Suprapubic skin (tissue), 4 donors: ENCODE measurements at regions not wholly inside any gene's neighbourhood (a gene's known extent, or its start where the extent isn't known, plus 50 kb on each side); places are given as distances from the start of the nearest gene placed in this dataset.

Source experiments
- DNase-seq, 2 donors: peaks; one replicate each; pipeline ENCODE4 v3.0.0-alpha.2; 2019; ENCODE audit warnings: low spot score in 2 of 2
- H3K27ac ChIP-seq: fragments of 200-600 bp; sonication (generic); one replicate; pipeline ENCODE4 v1.5.1; 2019
- H3K27me3 ChIP-seq: fragments of 200-600 bp; sonication (generic); one replicate; pipeline ENCODE4 v1.5.1; 2019
- H3K36me3 ChIP-seq: fragments of 200-600 bp; sonication (generic); one replicate; pipeline ENCODE4 v1.5.1; 2019
- H3K4me1 ChIP-seq: fragments of 200-600 bp; sonication (generic); one replicate; pipeline ENCODE4 v1.5.1; 2019
- H3K4me3 ChIP-seq: fragments of 200-600 bp; sonication (generic); one replicate; pipeline ENCODE4 v1.5.1; 2019; ENCODE audit warnings: mild to moderate bottlenecking
- H3K9me3 ChIP-seq: fragments of 200-600 bp; sonication (generic); one replicate; pipeline ENCODE4 v1.5.1; 2019
- EP300 ChIP-seq: sonication (generic); formaldehyde crosslinking; IDR thresholded peaks from one replicate; pipeline ENCODE4 v1.6.1; 2017; ENCODE audit warnings: antibody characterized with exemption
- POLR2A ChIP-seq, 2 donors: fragments of 450-650 bp; IDR thresholded peaks; one replicate each; pipeline ENCODE4 v1.6.1; 2017; ENCODE audit warnings: antibody characterized with exemption in 2 of 2, mild to moderate bottlenecking in 2 of 2, moderate library complexity in 2 of 2
- POLR2AphosphoS5 ChIP-seq, 3 donors: sonication (generic); formaldehyde crosslinking; IDR thresholded peaks; one replicate each; pipeline ENCODE4 v1.6.1; 2017; ENCODE audit warnings: antibody characterized with exemption in 3 of 3
- WGBS: methylation state at CpG from one replicate; pipeline ENCODE4 v1.1.5; 2018; 5-methylcytosine and 5-hydroxymethylcytosine counted together
- TF ChIP-seq, protein P1 (sequence below), 2 donors: fragments of 200-600 bp in 1 of 2; fragments of 450-650 bp in 1 of 2; sonication (generic) in 1 of 2; IDR thresholded peaks; one replicate each; pipeline ENCODE4 v1.5.1; 2016 to 2019; ENCODE audit warnings: antibody characterized with exemption in 2 of 2, mild to moderate bottlenecking in 1 of 2, moderate library complexity in 1 of 2

DNA sequence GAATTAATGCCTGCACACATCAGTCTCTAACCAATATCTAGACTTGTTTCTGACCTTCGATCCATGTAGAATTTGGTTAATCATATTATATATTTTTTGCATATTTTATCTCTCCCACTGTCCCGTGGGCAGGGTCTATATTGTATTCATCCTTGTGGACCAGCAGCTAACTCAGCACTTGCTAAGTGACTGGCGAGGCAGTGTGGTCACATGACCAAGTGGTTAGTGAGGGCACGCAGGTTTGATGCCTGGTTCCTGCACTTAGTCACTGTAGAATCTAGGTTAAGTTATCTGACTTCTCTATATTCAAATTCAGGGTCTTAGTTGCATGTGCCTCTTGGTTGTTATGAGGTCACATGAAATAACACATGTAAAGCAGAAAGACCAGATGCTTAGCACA, 120.5 kb downstream of the UBE2U start:
- 87% methylated on average over 4 of the region's 4 CpGs for WGBS
- no peak for TF ChIP-seq EP300
- TF ChIP-seq POLR2AphosphoS5 (IDR thresholded peaks at IDR 0.05), result no peak
- no peak for TF ChIP-seq POLR2A (IDR thresholded peaks at IDR 0.05)
- TF ChIP-seq, protein P1, sequence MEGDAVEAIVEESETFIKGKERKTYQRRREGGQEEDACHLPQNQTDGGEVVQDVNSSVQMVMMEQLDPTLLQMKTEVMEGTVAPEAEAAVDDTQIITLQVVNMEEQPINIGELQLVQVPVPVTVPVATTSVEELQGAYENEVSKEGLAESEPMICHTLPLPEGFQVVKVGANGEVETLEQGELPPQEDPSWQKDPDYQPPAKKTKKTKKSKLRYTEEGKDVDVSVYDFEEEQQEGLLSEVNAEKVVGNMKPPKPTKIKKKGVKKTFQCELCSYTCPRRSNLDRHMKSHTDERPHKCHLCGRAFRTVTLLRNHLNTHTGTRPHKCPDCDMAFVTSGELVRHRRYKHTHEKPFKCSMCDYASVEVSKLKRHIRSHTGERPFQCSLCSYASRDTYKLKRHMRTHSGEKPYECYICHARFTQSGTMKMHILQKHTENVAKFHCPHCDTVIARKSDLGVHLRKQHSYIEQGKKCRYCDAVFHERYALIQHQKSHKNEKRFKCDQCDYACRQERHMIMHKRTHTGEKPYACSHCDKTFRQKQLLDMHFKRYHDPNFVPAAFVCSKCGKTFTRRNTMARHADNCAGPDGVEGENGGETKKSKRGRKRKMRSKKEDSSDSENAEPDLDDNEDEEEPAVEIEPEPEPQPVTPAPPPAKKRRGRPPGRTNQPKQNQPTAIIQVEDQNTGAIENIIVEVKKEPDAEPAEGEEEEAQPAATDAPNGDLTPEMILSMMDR (IDR thresholded peaks at IDR 0.05), result no peak
- DNase-seq, result no peak

DNA sequence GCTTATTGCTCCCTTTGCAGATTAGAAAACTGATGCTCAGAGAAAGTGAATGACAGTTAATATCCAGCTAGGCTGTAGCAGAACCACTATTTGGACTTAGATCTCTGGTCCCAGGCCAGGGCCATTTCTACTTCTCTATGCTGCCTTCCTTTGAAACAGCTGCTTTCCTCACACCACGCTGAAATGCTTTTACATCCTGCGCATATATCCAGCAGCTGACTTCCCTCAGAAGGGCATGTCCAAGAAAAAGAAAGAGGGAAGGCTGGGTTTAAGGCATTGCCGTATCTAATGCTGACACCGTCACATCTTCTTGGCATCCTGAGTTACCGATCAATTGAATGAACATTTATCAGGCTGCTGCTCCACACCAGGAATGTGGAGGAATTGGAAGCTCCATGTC, 122.4 kb downstream of the UBE2U start:
- Histone ChIP-seq H3K4me3 (no peak overlapping the region), H3K27me3 (no peaks in the 10 kb centered on the region), H3K4me1 (no peaks in the 10 kb centered on the region), H3K27ac (no peak overlapping the region), H3K9me3 (no peaks in the 10 kb centered on the region), H3K36me3 (no peaks in the 10 kb centered on the region)
- DNase-seq, result no peak
- TF ChIP-seq, protein P1 (IDR thresholded peaks at IDR 0.05), result no peak
- TF ChIP-seq POLR2AphosphoS5 (IDR thresholded peaks at IDR 0.05) (no peak), EP300 (no peak), POLR2A (IDR thresholded peaks at IDR 0.05) (no peak)
- WGBS, result 75% methylated on average over 5 of the region's 5 CpGs

More for the DNA sequence above, 120.5 kb downstream of the UBE2U start:
- no peaks in the 10 kb centered on the region for H3K4me1 ChIP-seq
- no peaks in the 10 kb centered on the region for H3K27me3 ChIP-seq
- H3K9me3 ChIP-seq, result no peaks in the 10 kb centered on the region
- no peak overlapping the region for H3K4me3 ChIP-seq
- no peaks in the 10 kb centered on the region for H3K36me3 ChIP-seq
- H3K27ac ChIP-seq, result no peak overlapping the region

DNA sequence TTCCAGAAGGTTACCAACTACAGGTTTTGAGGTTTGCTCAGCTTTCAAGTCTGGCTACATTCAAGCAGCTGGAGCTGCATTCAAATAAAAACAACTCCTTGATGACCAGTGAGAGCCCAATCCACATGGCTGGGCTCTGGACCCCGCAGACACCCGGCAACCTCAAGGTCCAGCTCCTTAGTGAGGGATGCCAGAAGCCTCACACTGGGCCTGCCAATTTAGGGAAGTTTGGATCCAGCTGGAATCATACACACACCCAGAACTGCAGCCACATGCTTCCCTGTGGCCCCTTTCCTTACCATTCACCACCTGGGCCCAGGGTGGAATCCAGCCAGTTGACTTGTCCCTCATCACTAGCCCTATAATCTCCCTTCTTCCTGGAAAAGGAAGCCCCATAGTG, 123.7 kb downstream of the UBE2U start:
- H3K9me3 ChIP-seq, result no peaks in the 10 kb centered on the region
- TF ChIP-seq, protein P1 (IDR thresholded peaks at IDR 0.05), result no peak
- TF ChIP-seq EP300 (no peak), POLR2AphosphoS5 (IDR thresholded peaks at IDR 0.05) (no peak), POLR2A (IDR thresholded peaks at IDR 0.05) (no peak)
- H3K4me3 ChIP-seq, result no peak overlapping the region
- no peak overlapping the region for H3K27ac ChIP-seq
- H3K27me3 ChIP-seq, result no peaks in the 10 kb centered on the region
- no peaks in the 10 kb centered on the region for H3K4me1 ChIP-seq
- H3K36me3 ChIP-seq, result no peaks in the 10 kb centered on the region
- no peak for DNase-seq
- WGBS, result 67% methylated on average over 1 of the region's 2 CpGs

DNA sequence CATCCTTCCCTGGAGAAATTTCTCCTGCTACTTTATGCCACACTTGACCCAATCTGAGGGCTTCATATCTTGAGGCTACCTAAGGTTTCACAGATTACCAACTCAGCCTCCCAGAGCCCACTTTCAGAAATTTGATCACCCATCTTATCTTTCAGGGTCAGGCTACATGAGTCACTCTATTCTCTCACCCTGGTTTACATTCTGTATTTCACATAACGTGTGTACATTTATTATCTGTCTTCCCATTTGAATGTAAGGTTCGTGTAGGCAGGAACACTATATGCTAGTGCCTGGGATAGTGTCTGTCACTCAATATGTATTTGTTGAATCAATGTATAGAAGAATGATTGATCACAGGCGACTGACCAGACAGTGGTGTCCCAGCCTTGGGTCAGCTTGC, 124.8 kb downstream of the UBE2U start:
- no peak for DNase-seq
- Histone ChIP-seq H3K27ac (no peak overlapping the region), H3K4me1 (no peaks in the 10 kb centered on the region), H3K36me3 (no peaks in the 10 kb centered on the region), H3K9me3 (no peaks in the 10 kb centered on the region), H3K27me3 (no peaks in the 10 kb centered on the region), H3K4me3 (no peak overlapping the region)
- 87% methylated on average over 3 of the region's 3 CpGs for WGBS
- TF ChIP-seq, protein P1 (IDR thresholded peaks at IDR 0.05), result no peak
- TF ChIP-seq POLR2AphosphoS5 (IDR thresholded peaks at IDR 0.05) (no peak), EP300 (no peak), POLR2A (IDR thresholded peaks at IDR 0.05) (no peak)

DNA sequence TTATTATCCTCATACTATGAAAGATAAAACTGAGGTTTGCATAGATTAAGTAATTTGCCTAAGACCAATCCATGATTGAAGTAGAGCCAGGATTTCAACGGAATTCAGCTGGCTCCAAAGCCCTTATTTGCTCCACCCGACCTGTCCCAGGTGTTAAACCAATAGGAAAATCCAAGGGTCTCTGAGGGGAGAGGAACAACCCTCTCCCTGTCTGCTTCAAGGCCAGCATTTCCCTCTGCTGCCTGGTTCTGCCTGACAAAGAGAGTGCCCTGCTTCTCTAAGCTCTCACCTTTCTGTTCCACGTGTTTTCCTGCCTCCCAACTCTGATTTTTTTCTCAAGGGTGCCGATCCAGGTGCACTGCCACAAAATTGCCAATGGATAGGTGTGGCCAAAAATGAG, 127.4 kb downstream of the UBE2U start:
- TF ChIP-seq, protein P1 (IDR thresholded peaks at IDR 0.05), result no peak
- no peak for TF ChIP-seq POLR2AphosphoS5 (IDR thresholded peaks at IDR 0.05)
- no peak for TF ChIP-seq POLR2A (IDR thresholded peaks at IDR 0.05)
- no peak for TF ChIP-seq EP300
- Histone ChIP-seq H3K9me3 (no peaks in the 10 kb centered on the region), H3K36me3 (no peaks in the 10 kb centered on the region), H3K27ac (no peak overlapping the region), H3K4me1 (no peaks in the 10 kb centered on the region), H3K4me3 (no peak overlapping the region), H3K27me3 (no peaks in the 10 kb centered on the region)
- 49% methylated on average over 4 of the region's 4 CpGs for whole genome bisulfite sequencing
- no peak for DNase-seq
